AG09309 (cell line): ENCODE measurements at regions not wholly inside any gene's neighbourhood (a gene's known extent, or its start where the extent isn't known, plus 50 kb on each side); places are given as distances from the start of the nearest gene placed in this dataset.

Experiments
- DNase-seq: peaks from one replicate; pipeline ENCODE4 v3.0.0-alpha.2; 2010; ENCODE audit warnings: low read depth
- H3K4me3 ChIP-seq: 2 replicates; pipeline ENCODE4 v1.5.1; 2011; ENCODE audit warnings: mild to moderate bottlenecking, low read depth, low read length, moderate library complexity; ENCODE audit not compliant: control insufficient read depth
- TF ChIP-seq, protein P1 (sequence below): IDR thresholded peaks from 2 replicates; pipeline ENCODE4 v1.5.1; 2011; ENCODE audit warnings: mild to moderate bottlenecking, low read depth, low read length, inconsistent platforms; ENCODE audit not compliant: insufficient read depth, control insufficient read depth; ENCODE audit errors: missing control alignments

DNA sequence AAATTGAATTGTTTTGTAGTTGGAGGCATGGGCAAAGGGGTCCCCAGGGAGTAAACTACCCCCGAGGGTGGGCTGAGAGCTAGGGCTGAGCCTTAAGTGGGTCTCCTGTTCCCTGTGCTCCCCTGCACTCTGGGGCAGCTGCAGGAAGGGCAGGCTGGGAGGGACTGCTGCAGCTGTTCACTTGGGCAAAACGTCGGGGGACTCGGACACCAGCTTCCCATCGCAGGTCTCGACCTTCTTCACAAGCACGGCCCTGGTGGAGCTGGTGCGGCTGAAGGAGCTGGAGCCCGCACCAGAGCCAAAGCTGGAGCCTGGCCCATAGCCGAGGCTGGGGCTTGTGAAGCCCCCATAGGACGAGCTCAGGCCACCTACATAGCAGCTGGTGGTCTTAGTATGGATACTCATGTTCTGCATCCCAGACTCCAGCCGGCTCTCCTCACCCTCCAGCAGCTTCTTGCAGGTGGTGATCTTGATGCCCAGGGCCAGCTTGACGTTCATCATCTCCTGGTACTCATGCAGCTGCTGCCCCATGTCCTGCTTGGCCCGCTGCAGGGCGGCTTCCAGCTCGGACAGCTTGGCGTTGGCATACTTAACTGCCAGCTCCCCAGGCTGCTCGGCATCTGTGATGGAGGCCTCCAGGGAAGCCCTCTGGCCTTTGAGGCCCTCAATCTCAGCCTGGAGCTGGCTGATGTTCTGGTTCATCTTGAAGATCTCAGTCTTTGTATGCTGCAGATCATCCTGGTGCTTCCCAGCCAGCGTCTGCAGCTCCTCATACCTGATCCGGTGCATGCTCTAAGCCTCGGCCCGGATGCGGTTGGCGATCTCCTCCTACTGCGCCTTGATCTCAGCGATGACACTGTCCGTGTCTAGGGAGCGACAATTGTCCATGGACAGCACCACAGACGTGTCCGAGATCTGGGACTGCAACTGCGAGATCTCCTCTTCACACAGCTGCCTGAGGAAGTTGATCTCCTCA lies 423.5 kb upstream of the ARPP21 start:
- TF ChIP-seq, protein P1, sequence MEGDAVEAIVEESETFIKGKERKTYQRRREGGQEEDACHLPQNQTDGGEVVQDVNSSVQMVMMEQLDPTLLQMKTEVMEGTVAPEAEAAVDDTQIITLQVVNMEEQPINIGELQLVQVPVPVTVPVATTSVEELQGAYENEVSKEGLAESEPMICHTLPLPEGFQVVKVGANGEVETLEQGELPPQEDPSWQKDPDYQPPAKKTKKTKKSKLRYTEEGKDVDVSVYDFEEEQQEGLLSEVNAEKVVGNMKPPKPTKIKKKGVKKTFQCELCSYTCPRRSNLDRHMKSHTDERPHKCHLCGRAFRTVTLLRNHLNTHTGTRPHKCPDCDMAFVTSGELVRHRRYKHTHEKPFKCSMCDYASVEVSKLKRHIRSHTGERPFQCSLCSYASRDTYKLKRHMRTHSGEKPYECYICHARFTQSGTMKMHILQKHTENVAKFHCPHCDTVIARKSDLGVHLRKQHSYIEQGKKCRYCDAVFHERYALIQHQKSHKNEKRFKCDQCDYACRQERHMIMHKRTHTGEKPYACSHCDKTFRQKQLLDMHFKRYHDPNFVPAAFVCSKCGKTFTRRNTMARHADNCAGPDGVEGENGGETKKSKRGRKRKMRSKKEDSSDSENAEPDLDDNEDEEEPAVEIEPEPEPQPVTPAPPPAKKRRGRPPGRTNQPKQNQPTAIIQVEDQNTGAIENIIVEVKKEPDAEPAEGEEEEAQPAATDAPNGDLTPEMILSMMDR, result no peak
- DNase-seq, result no peak
- H3K4me3 ChIP-seq, result no peak overlapping the region

DNA sequence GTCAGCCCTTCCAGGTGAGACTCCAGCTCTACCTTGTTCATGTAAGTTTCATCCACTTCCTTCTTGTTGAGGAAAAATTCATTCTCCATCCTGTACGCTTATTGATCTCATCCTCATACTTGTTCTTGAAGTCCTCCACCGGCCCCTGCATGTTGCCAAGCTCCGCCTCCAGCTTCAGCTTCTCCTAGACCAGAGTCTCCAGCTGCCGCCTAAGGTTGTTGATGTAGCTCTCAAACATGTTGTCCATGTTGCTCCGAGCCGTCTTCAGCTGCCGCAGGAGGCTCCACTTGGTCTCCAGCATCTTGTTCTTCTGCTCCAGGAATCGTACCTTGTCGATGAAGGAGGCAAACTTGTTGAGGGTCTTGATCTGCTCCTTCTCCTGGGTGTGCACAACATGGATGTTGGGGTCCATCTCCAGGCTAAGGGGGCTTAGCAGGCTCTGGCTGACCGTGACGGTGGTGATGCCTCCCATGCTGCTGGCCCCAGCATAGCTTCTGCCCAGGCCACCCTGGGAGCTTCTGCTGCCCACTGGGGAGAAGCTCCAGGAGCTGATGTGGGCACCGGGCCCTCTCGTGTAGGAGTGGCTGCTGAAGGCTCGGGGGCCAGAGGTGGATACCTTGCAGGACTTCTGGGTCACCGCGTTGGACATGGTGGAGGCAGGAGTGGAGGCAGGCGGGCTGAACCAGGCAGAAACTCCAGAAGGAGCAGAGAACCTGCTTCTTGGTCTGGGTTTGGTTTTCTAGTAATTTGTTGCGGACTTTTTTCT lies 422.6 kb upstream of the ARPP21 start:
- TF ChIP-seq, protein P1, result no peak

DNA sequence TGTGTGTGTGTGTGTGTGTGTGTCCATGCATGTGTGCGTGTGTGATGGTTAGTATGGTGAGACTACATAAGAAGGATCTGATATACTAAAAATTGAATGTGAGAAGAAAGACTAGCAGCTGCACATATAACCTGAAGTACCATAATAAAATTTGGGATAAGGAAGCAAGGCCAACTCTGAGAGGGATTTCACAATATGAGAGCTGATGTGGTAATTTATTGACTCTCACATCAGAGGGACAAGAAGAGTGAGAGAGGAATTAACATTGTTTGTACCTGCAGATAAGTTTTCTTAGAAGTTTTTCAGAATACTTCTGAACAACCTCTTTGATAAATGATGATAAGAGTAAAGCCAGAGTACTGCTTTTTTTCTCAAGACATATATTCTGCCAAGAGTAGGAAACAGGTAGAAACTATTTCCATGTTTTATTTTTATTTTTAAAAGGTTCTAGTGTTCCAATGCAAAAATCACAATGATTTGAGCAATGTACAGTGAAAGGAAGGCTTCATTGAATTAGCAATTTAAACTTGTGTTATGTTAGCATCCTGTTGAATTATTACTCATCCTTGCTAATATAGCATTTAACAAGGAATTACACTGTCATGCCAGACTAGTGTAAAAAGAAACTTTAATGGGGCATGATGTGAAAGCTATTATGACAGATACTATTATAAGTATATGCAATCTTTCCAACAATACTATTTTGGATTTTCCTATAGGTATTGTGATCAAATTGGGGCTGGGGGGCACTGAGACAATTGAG lies 415.5 kb upstream of the ARPP21 start:
- TF ChIP-seq, protein P1, result no peak
- DNase-seq, result no peak
- H3K4me3 ChIP-seq, result no peak overlapping the region

More for the DNA sequence above, 422.6 kb upstream of the ARPP21 start:
- no peak overlapping the region for H3K4me3 ChIP-seq
- no peak for DNase-seq

DNA sequence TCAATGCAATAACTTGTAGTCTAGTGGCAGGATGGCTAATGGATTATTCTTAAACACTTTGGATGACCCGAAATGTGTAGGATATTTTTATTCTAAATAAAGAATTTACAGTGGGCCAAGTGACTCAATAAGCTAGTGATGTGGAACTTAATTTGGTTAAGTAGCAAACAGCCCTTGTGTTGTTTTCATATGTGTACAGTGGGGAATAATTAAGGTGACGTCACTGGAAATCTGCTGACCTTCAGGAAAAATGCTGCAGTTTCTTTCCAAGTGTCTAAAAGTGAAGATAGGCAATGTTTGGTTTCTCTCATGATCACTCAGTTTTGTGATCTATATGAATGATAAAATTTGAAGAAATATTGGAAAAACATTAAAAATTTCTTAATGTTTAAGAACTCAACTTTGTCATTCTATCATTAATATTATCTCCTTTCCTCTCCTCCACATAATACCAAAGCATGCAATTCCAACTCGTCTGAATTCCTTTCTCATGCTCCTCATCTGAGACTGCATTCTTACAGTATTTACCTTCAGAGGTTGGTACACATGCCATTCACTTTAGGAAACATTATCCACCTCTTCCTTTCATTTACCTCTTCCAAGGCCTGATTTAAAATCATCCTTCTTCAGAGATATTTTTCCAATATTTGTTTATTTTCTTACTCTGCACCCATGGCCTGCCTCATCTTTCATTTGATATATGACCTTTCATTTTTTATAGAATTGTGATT lies 414.6 kb upstream of the ARPP21 start:
- H3K4me3 ChIP-seq, result no peak overlapping the region
- DNase-seq, result no peak
- TF ChIP-seq, protein P1, result no peak

DNA sequence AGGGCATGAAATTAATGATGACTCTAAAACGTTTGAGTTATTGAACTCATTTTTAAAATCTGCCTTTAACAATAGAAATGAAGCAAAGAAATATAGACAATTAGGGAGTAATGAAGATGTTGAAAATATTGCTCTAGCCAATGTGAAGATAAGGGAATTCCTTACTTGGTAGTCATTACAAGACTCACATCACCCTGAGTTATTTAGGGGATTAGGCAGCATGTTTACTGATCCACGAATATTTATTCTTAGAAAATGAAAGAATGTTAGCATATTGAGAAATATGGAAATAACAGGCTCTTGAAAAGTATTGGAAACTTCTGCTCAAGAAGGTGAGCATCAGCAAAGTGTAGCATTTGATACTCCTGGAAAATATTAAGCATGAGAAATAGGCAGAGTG lies 398.1 kb upstream of the ARPP21 start:
- no peak overlapping the region for H3K4me3 ChIP-seq
- DNase-seq, result no peak
- TF ChIP-seq, protein P1, result no peak
